Smooth muscle cell (in vitro differentiated cells): ENCODE measurements at regions not wholly inside any gene's neighbourhood (a gene's known extent, or its start where the extent isn't known, plus 50 kb on each side); places are given as distances from the start of the nearest gene placed in this dataset.

Experiments
- DNase-seq: peaks from one replicate; lab custom pipeline; 2025; ENCODE audit not compliant: unreplicated experiment; lab: John Stamatoyannopoulos, UW
- H2AFZ ChIP-seq: fragments of 200-600 bp; sonication (generic); 2 replicates; pipeline ENCODE4 v1.6.0; 2016; ENCODE audit warnings: antibody characterized with exemption, low read depth, mild to moderate bottlenecking
- H3F3A ChIP-seq: fragments of 200-600 bp; sonication (generic); 2 replicates; pipeline ENCODE4 v1.6.0; 2017; ENCODE audit warnings: antibody characterized with exemption, low read depth
- H3K27ac ChIP-seq: fragments of 200-600 bp; sonication (generic); 2 replicates; pipeline ENCODE4 v1.5.1; 2016; ENCODE audit warnings: low read depth, mild to moderate bottlenecking
- H3K27me3 ChIP-seq: fragments of 200-600 bp; sonication (generic); 2 replicates; pipeline ENCODE4 v1.6.1; 2016; ENCODE audit warnings: low read depth, mild to moderate bottlenecking
- H3K36me3 ChIP-seq: fragments of 200-600 bp; sonication (generic); 2 replicates; pipeline ENCODE4 v1.5.1; 2016; ENCODE audit warnings: low read depth
- H3K4me1 ChIP-seq: fragments of 200-600 bp; sonication (generic); 2 replicates; pipeline ENCODE4 v1.5.1; 2016; ENCODE audit warnings: low read depth
- H3K4me2 ChIP-seq: fragments of 200-600 bp; sonication (generic); 2 replicates; pipeline ENCODE4 v1.6.0; 2016; ENCODE audit warnings: mild to moderate bottlenecking
- H3K4me3 ChIP-seq: fragments of 200-600 bp; sonication (generic); 2 replicates; pipeline ENCODE4 v1.5.1; 2016; ENCODE audit warnings: mild to moderate bottlenecking
- H3K79me2 ChIP-seq: fragments of 200-600 bp; sonication (generic); 2 replicates; pipeline ENCODE4 v1.6.0; 2016; ENCODE audit warnings: low read depth, mild to moderate bottlenecking
- H3K9ac ChIP-seq: fragments of 200-600 bp; sonication (generic); 2 replicates; pipeline ENCODE4 v1.6.0; 2016; ENCODE audit warnings: low read depth
- H3K9me3 ChIP-seq: fragments of 200-600 bp; sonication (generic); replicated peaks from 2 replicates; pipeline ENCODE4 v1.5.1; 2016; ENCODE audit warnings: low read depth
- H4K20me1 ChIP-seq: fragments of 200-600 bp; sonication (generic); 2 replicates; pipeline ENCODE4 v1.6.0; 2016; ENCODE audit warnings: low read depth
- CTCF ChIP-seq: fragments of 200-600 bp; sonication (generic); IDR thresholded peaks from 2 replicates; pipeline ENCODE4 v1.5.1; 2017; ENCODE audit warnings: borderline replicate concordance, mild to moderate bottlenecking, antibody characterized with exemption; ENCODE audit not compliant: insufficient read depth, poor library complexity, severe bottlenecking
- WGBS: methylation state at CpG from one replicate; pipeline ENCODE4 v1.1.7; 2016; ENCODE audit warnings: low lambda C conversion rate; 5-methylcytosine and 5-hydroxymethylcytosine counted together

DNA sequence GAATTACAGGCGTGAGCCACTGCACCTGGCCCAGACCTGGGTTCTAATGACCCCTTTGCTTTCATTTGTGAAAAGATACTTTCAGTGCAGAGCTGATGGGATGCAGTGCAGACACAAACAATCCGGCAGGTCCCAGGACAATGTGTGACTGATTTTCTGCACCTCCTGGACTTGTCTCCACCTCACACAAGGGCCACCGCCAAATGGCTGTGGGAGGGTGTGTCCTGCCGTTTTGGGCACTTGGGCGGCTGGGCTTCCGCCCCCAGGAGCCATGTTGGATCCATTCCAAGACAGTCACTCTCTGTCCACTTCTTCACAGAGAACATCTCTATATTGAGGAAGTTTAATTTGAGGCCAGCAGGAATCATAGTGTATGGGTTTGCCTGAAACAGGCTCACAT is 112.3 kb upstream of the ZNF507 start:
- Histone ChIP-seq H3K9me3 (no peaks in the 10 kb centered on the region), H3K27ac (no peak overlapping the region), H3K36me3 (no peaks in the 10 kb centered on the region), H3F3A (no peaks in the 10 kb centered on the region), H3K9ac (no peak overlapping the region), H4K20me1 (no peaks in the 10 kb centered on the region), H3K79me2 (no peaks in the 10 kb centered on the region), H3K4me2 (no peak overlapping the region), H3K4me3 (no peak overlapping the region), H3K27me3 (peaks cover 51% of the 10 kb centered on the region), H3K4me1 (no peaks in the 10 kb centered on the region), H2AFZ (no peak overlapping the region)
- WGBS = 89% methylated on average over 6 of the region's 6 CpGs
- no peak for TF ChIP-seq CTCF
- DNase-seq = no peak

DNA sequence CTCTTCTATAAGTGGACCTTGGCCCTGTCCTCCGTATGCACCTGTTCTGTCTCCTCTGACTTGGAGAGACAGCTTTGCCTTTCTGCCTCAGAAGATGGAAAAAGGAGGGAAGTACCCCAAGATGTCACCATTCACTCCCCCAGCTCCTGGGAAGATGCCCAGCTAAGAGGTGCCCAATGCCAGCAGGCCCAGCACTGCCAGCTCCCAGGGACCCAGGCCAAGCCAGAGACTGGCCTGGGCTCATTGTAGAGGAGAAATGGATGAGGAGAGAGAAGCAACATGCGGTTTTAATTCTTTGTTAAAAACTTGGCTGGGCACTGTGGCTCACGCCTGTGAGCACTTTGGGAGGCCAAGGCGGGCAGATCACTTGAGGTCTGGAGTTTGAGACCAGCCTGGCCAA is 111.5 kb upstream of the ZNF507 start:
- Histone ChIP-seq H2AFZ (no peak overlapping the region), H3K36me3 (no peaks in the 10 kb centered on the region), H3K4me2 (no peak overlapping the region), H3F3A (no peaks in the 10 kb centered on the region), H3K27me3 (peaks cover 55% of the 10 kb centered on the region), H3K4me3 (no peak overlapping the region), H4K20me1 (no peaks in the 10 kb centered on the region), H3K9ac (no peak overlapping the region), H3K9me3 (no peaks in the 10 kb centered on the region), H3K4me1 (no peaks in the 10 kb centered on the region), H3K27ac (no peak overlapping the region), H3K79me2 (no peaks in the 10 kb centered on the region)
- WGBS = 96% methylated on average over 4 of the region's 4 CpGs
- no peak for DNase-seq
- no peak for TF ChIP-seq CTCF

DNA sequence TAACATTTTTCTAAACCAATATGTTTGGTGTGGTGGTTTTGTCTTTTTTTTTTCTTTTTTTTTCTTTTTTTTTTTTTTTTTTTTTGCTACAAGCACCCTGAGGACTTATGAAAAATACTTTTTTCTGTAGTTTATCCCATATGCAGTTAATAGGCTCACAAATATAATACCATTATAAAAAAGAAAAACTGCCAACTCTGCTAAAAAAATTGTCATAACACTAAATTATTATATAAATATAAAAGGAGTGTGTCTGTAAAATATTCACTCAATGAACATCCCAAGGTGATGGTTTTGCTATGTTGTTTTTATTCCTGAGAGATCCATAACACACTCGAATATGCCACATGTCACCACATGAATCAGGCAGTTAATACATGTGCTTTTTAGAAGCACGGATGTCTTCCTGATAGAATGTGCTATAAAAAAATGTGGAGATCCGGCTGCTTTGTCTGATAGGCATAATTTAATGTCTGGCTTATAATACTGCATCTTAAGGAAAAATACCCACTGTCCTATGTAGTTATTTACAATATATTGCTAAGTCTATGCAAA is 110.7 kb upstream of the ZNF507 start:
- H3K4me2 ChIP-seq = no peak overlapping the region
- H4K20me1 ChIP-seq = no peaks in the 10 kb centered on the region
- no peak for DNase-seq
- H3K9ac ChIP-seq = no peak overlapping the region
- H3K27me3 ChIP-seq = peaks cover 56% of the 10 kb centered on the region
- H3K4me3 ChIP-seq = no peak overlapping the region
- H3K9me3 ChIP-seq = no peaks in the 10 kb centered on the region
- no peak overlapping the region for H2AFZ ChIP-seq
- H3K27ac ChIP-seq = no peak overlapping the region
- TF ChIP-seq CTCF = no peak
- H3F3A ChIP-seq = no peaks in the 10 kb centered on the region
- no peaks in the 10 kb centered on the region for H3K36me3 ChIP-seq
- 91% methylated on average over 3 of the region's 3 CpGs for WGBS
- H3K4me1 ChIP-seq = no peaks in the 10 kb centered on the region
- no peaks in the 10 kb centered on the region for H3K79me2 ChIP-seq

GRCh38 chr19:32238076-32238475 is 107.3 kb upstream of the ZNF507 start:
- DNase-seq = no peak
- WGBS = 50% methylated on average over 1 of the region's 1 CpG
- H3K4me2 ChIP-seq = no peak overlapping the region
- H3K79me2 ChIP-seq = no peaks in the 10 kb centered on the region
- H2AFZ ChIP-seq = no peak overlapping the region
- H3K27ac ChIP-seq = no peak overlapping the region
- no peaks in the 10 kb centered on the region for H3K9me3 ChIP-seq
- no peak overlapping the region for H3K4me3 ChIP-seq
- H3K27me3 ChIP-seq = peaks cover 78% of the 10 kb centered on the region
- H4K20me1 ChIP-seq = no peaks in the 10 kb centered on the region
- no peaks in the 10 kb centered on the region for H3K36me3 ChIP-seq
- no peak overlapping the region for H3K9ac ChIP-seq
- H3K4me1 ChIP-seq = no peaks in the 10 kb centered on the region
- H3F3A ChIP-seq = no peaks in the 10 kb centered on the region
- TF ChIP-seq CTCF = no peak
